GM18861 (cell line): ENCODE measurements at regions not wholly inside any gene's neighbourhood (a gene's known extent, or its start where the extent isn't known, plus 50 kb on each side); places are given as distances from the start of the nearest gene placed in this dataset.

ENCODE experiments used
- ATAC-seq: cut with Tn5 transposase; IDR thresholded peaks from one replicate; pipeline ENCODE4 v1.9.1; 2021; ENCODE audit not compliant: unreplicated experiment

- ATAC-seq: no peak
Measured at GRCh38 chr10:120982507-120982906, 131.3 kb downstream of the WDR11 start.

GRCh38 chr10:120983721-120984120 is 132.6 kb downstream of the WDR11 start:
- ATAC-seq: no peak

- ATAC-seq: no peak
Measured at GRCh38 chr10:120984221-120984620, 133.1 kb downstream of the WDR11 start.

- no peak for ATAC-seq
Measured at GRCh38 chr10:120987359-120987758, 136.2 kb downstream of the WDR11 start.

GRCh38 chr10:120988751-120989150 is 137.6 kb downstream of the WDR11 start:
- no peak for ATAC-seq

- ATAC-seq: no peak
Measured at GRCh38 chr10:120989279-120989678, 138.1 kb downstream of the WDR11 start.

GRCh38 chr10:120989996-120990598 is 138.9 kb downstream of the WDR11 start:
- no peak for ATAC-seq

- no peak for ATAC-seq
Measured at GRCh38 chr10:120990831-120991230, 139.7 kb downstream of the WDR11 start.

GRCh38 chr10:120993089-120993488 is 141.9 kb downstream of the WDR11 start:
- ATAC-seq: no peak

GRCh38 chr10:120995768-120996167 is 144.6 kb downstream of the WDR11 start:
- ATAC-seq: no peak

GRCh38 chr10:120996456-120997034 is 145.4 kb downstream of the WDR11 start:
- ATAC-seq: no peak

- ATAC-seq: no peak
Measured at GRCh38 chr10:120997313-120997712, 146.2 kb downstream of the WDR11 start.

- no peak for ATAC-seq
Measured at GRCh38 chr10:120997756-120998155, 146.6 kb downstream of the WDR11 start.

- ATAC-seq: no peak
Measured at GRCh38 chr10:120998251-120998650, 147.1 kb downstream of the WDR11 start.

- ATAC-seq: no peak
Measured at GRCh38 chr10:120998782-120999285, 147.7 kb downstream of the WDR11 start.

GRCh38 chr10:120999868-121000267 is 148.7 kb downstream of the WDR11 start:
- ATAC-seq: no peak

GRCh38 chr10:121002586-121003205 is 151.5 kb downstream of the WDR11 start:
- no peak for ATAC-seq

GRCh38 chr10:121005948-121006587 is 154.9 kb downstream of the WDR11 start:
- no peak for ATAC-seq

GRCh38 chr10:121007264-121007663 is 156.1 kb downstream of the WDR11 start:
- no peak for ATAC-seq

GRCh38 chr10:121015916-121016315 is 164.8 kb downstream of the WDR11 start:
- no peak for ATAC-seq

GRCh38 chr10:121024905-121025584 is 173.9 kb downstream of the WDR11 start:
- no peak for ATAC-seq
